ENCODE measurements at regions not wholly inside any gene's neighbourhood (a gene's known extent, or its start where the extent isn't known, plus 50 kb on each side); places are given as distances from the start of the nearest gene placed in this dataset.

DNA sequence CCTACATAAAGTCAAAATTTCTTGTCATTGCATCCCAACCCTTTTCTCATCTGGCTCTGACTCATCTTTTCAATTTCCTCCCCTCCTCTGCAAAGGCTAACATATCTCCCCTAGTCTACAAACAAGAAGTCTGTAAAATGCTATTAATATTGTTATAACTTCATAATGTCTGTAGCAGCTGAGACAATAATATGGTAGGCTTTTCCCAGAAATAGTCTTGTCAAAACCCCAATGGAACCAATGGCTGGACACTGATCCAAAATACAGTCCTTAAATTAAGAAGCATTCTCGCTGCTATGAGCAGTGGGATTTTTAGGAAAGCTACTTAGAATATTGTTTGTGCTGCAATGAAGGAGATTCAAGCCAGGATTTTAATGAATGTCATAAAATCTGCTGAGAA, 131.4 kb downstream of the KLHL28 start:
- H3K9me3 ChIP-seq (ENCODE audit: control insufficient read depth, low read length) = peaks cover 14% of the 10 kb centered on the region
- no peak overlapping the region for H3K9ac ChIP-seq (ENCODE audit: extremely low read depth, low read length, poor library complexity, severe bottlenecking)
- Mint-ChIP-seq H3K27me3 (ENCODE audit: insufficient read depth) (no peaks in the 10 kb centered on the region), H3K9me3 (peaks cover 9% of the 10 kb centered on the region), H3K36me3 (ENCODE audit: low read depth) (peaks cover 4% of the 10 kb centered on the region), H3K4me1 (no peaks in the 10 kb centered on the region), H3K4me3 (no peak overlapping the region), H3K27ac (no peak overlapping the region)
- H3K4me3 ChIP-seq (ENCODE audit: low read length) = no peak overlapping the region
- DNase-seq = no peak
- H3K36me3 ChIP-seq (ENCODE audit: control insufficient read depth, insufficient read depth, low read length) = no peaks in the 10 kb centered on the region
- no peaks in the 10 kb centered on the region for H3K4me1 ChIP-seq (ENCODE audit: control insufficient read depth, insufficient read depth, low read length)
- 100% methylated on average over 1 of the region's 1 CpG for WGBS, 2 experiments (ENCODE audit: insufficient coverage in 1 of 2, insufficient read length in 1 of 2)
- TF ChIP-seq, protein P1, sequence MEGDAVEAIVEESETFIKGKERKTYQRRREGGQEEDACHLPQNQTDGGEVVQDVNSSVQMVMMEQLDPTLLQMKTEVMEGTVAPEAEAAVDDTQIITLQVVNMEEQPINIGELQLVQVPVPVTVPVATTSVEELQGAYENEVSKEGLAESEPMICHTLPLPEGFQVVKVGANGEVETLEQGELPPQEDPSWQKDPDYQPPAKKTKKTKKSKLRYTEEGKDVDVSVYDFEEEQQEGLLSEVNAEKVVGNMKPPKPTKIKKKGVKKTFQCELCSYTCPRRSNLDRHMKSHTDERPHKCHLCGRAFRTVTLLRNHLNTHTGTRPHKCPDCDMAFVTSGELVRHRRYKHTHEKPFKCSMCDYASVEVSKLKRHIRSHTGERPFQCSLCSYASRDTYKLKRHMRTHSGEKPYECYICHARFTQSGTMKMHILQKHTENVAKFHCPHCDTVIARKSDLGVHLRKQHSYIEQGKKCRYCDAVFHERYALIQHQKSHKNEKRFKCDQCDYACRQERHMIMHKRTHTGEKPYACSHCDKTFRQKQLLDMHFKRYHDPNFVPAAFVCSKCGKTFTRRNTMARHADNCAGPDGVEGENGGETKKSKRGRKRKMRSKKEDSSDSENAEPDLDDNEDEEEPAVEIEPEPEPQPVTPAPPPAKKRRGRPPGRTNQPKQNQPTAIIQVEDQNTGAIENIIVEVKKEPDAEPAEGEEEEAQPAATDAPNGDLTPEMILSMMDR (conservative IDR thresholded peaks at IDR 0.05) = no peak
- H3K27ac ChIP-seq (ENCODE audit: low read depth, low read length) = no peak overlapping the region
- no peaks in the 10 kb centered on the region for H3K27me3 ChIP-seq (ENCODE audit: control insufficient read depth, insufficient read depth, low read length, poor library complexity, severe bottlenecking)

DNA sequence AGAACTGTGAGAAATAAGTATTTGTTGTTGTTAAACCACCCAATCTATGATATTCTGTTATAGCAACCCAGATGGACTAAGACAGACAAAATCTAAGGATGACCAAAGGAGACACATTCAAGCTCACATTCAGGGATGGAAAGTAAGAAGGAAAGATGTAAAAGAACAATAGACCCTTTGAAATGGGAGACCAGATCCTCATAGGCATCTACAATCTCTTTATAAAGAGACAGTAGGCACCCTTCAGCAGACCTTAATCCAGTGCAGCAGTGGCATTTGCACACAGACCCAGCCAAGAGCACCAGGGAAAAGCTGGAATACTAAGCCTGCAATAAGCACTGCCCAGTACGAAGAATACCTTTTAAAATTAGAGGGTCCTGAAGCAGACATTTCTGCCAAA, 132.7 kb downstream of the KLHL28 start:
- H3K27me3 Mint-ChIP-seq (ENCODE audit: insufficient read depth) = no peaks in the 10 kb centered on the region

DNA sequence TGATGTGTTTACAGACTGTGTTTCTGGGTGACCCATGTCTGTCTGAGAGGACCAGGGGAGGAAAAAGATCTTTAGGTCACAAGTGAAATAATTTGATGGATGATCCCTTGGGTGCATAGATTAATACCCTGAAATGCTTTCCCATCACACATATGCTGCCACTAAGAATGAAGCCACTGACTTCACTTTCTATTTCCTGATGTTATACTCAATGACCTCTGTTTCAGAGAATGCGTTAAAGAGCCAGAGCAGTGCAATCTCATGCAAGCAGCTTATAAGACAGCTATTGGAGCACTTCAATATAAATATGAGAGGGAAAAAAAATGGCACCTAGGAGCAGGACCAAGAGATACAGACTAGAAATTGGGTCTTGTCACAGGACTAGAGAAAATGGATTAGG, 133.7 kb downstream of the KLHL28 start:
- H3K4me1 Mint-ChIP-seq = peaks cover 14% of the 10 kb centered on the region
- TF ChIP-seq, protein P1 (conservative IDR thresholded peaks at IDR 0.05) = no peak
- 83 to 88% methylated on average over 1 of the region's 1 CpG for WGBS, 2 experiments (ENCODE audit: insufficient coverage in 1 of 2, insufficient read length in 1 of 2)

More for the DNA sequence above, 132.7 kb downstream of the KLHL28 start:
- Histone ChIP-seq H3K9ac (ENCODE audit: extremely low read depth, low read length, poor library complexity, severe bottlenecking) (no peak overlapping the region), H3K27me3 (ENCODE audit: control insufficient read depth, insufficient read depth, low read length, poor library complexity, severe bottlenecking) (no peaks in the 10 kb centered on the region), H3K36me3 (ENCODE audit: control insufficient read depth, insufficient read depth, low read length) (no peaks in the 10 kb centered on the region), H3K9me3 (ENCODE audit: control insufficient read depth, low read length) (peaks cover 21% of the 10 kb centered on the region), H3K27ac (ENCODE audit: low read depth, low read length) (no peak overlapping the region), H3K4me3 (ENCODE audit: low read length) (no peak overlapping the region), H3K4me1 (ENCODE audit: control insufficient read depth, insufficient read depth, low read length) (no peaks in the 10 kb centered on the region)
- Mint-ChIP-seq H3K4me3 (no peak overlapping the region), H3K36me3 (ENCODE audit: low read depth) (peaks cover 7% of the 10 kb centered on the region), H3K27ac (no peak overlapping the region), H3K4me1 (peaks cover 8% of the 10 kb centered on the region), H3K9me3 (peaks cover 18% of the 10 kb centered on the region)
- DNase-seq = no peak
- TF ChIP-seq, protein P1 (conservative IDR thresholded peaks at IDR 0.05) = no peak
- WGBS, 2 experiments (ENCODE audit: insufficient coverage in 1 of 2, insufficient read length in 1 of 2) = 91% methylated on average over 1 of the region's 1 CpG; no CpG with 5 or more reads in 1 of the 2 experiments

More for the DNA sequence above, 133.7 kb downstream of the KLHL28 start:
- no peak overlapping the region for H3K4me3 ChIP-seq (ENCODE audit: low read length)
- no peak for DNase-seq
- peaks cover 7% of the 10 kb centered on the region for H3K36me3 Mint-ChIP-seq (ENCODE audit: low read depth)
- H3K27me3 Mint-ChIP-seq (ENCODE audit: insufficient read depth) = no peaks in the 10 kb centered on the region
- no peak overlapping the region for H3K9ac ChIP-seq (ENCODE audit: extremely low read depth, low read length, poor library complexity, severe bottlenecking)
- no peak overlapping the region for H3K27ac Mint-ChIP-seq
- H3K36me3 ChIP-seq (ENCODE audit: control insufficient read depth, insufficient read depth, low read length) = no peaks in the 10 kb centered on the region
- peaks cover 22% of the 10 kb centered on the region for H3K9me3 Mint-ChIP-seq
- H3K27ac ChIP-seq (ENCODE audit: low read depth, low read length) = no peak overlapping the region
- no peaks in the 10 kb centered on the region for H3K4me1 ChIP-seq (ENCODE audit: control insufficient read depth, insufficient read depth, low read length)
- H3K4me3 Mint-ChIP-seq = no peak overlapping the region
- no peaks in the 10 kb centered on the region for H3K27me3 ChIP-seq (ENCODE audit: control insufficient read depth, insufficient read depth, low read length, poor library complexity, severe bottlenecking)
- H3K9me3 ChIP-seq (ENCODE audit: control insufficient read depth, low read length) = peaks cover 31% of the 10 kb centered on the region
